SK-N-SH (cell line): ENCODE measurements at regions not wholly inside any gene's neighbourhood (a gene's known extent, or its start where the extent isn't known, plus 50 kb on each side); places are given as distances from the start of the nearest gene placed in this dataset.
A peak's percentile ranks its signal among the peaks of the same experiment; 100 is the strongest.

ENCODE experiments used
- CTCF ChIA-PET: fragments of 300-600, 350-600 bp; formaldehyde crosslinking; extraction: SDS; loops from one replicate; lab custom pipeline; 2021; lab: Yijun Ruan, JAX
- POLR2A ChIA-PET: fragments of 350-600 bp; sonication (Branson Sonifier 250); formaldehyde crosslinking; extraction: SDS; loops from one replicate; lab custom pipeline; 2020; ENCODE audit warnings: antibody characterized with exemption, inconsistent platforms; lab: Yijun Ruan, JAX
- DNase-seq: peaks from one replicate; pipeline ENCODE4 v3.0.0; 2012
- H2AFZ ChIP-seq: fragments of 200-600 bp; sonication (generic); 2 replicates; pipeline ENCODE4 v1.8.1; 2016; ENCODE audit warnings: antibody characterized with exemption, mild to moderate bottlenecking, low read depth
- H3F3A ChIP-seq: fragments of 200-600 bp; sonication (generic); replicated peaks from 2 replicates; pipeline ENCODE3; 2016; ENCODE audit warnings: antibody characterized with exemption, mild to moderate bottlenecking; ENCODE audit not compliant: insufficient read depth
- H3K27ac ChIP-seq, 2 experiments: fragments of 200-500 bp in 1 of 2; fragments of 200-600 bp in 1 of 2; sonication (Bioruptor generic) in 1 of 2; sonication (generic), shearing (Covaris generic) in 1 of 2; 2 replicates each; pipeline versions ENCODE4 v1.5.1 to v1.6.1; 2014 to 2016; ENCODE audit warnings: low read depth in 2 of 2, inconsistent platforms in 1 of 2, low read length in 1 of 2, mild to moderate bottlenecking in 1 of 2, mixed read lengths in 1 of 2
- H3K27me3 ChIP-seq: fragments of 200-600 bp; sonication (generic), shearing (Covaris generic); 2 replicates; pipeline ENCODE4 v1.6.1; 2016; ENCODE audit warnings: mixed run types; ENCODE audit not compliant: insufficient read depth
- H3K36me3 ChIP-seq, 2 experiments: fragments of 200-500 bp in 1 of 2; fragments of 200-600 bp in 1 of 2; sonication (Bioruptor generic) in 1 of 2; sonication (generic) in 1 of 2; replicated peaks in 1 of 2; 2 replicates each; pipeline versions ENCODE3 to v1.5.1; 2014 to 2016; ENCODE audit warnings: low read length in 1 of 2, mild to moderate bottlenecking in 1 of 2; ENCODE audit not compliant: insufficient read depth in 2 of 2, control insufficient read depth in 1 of 2
- H3K4me1 ChIP-seq, 2 experiments: fragments of 200-500 bp in 1 of 2; fragments of 200-600 bp in 1 of 2; sonication (Bioruptor generic) in 1 of 2; sonication (generic), shearing (Covaris generic) in 1 of 2; 2 replicates each; pipeline versions ENCODE4 v1.5.1 to v1.6.1; 2014 to 2016; ENCODE audit warnings: low read depth in 1 of 2, low read length in 1 of 2, mixed run types in 1 of 2; ENCODE audit not compliant: insufficient read depth in 2 of 2, control insufficient read depth in 1 of 2
- H3K4me2 ChIP-seq: fragments of 200-600 bp; sonication (generic), shearing (Covaris generic); 2 replicates; pipeline ENCODE4 v1.6.1; 2017; ENCODE audit warnings: mixed run types
- H3K4me3 ChIP-seq, 2 experiments: fragments of 200-500 bp in 1 of 2; fragments of 200-600 bp in 1 of 2; sonication (Bioruptor generic) in 1 of 2; sonication (generic), shearing (Covaris generic) in 1 of 2; 2 replicates each; pipeline versions ENCODE4 v1.5.1 to v1.8.1; 2014 to 2016; ENCODE audit warnings: low read depth in 2 of 2, inconsistent platforms in 1 of 2, low read length in 1 of 2, mild to moderate bottlenecking in 1 of 2, mixed read lengths in 1 of 2, moderate library complexity in 1 of 2
- H3K79me2 ChIP-seq: fragments of 200-600 bp; sonication (generic); 2 replicates; pipeline ENCODE4 v1.8.1; 2017; ENCODE audit warnings: mild to moderate bottlenecking; ENCODE audit not compliant: insufficient read depth
- H3K9ac ChIP-seq: fragments of 200-600 bp; sonication (generic); 2 replicates; pipeline ENCODE4 v1.6.1; 2017; ENCODE audit warnings: mixed run types
- H3K9me2 ChIP-seq: fragments of 200-600 bp; sonication (generic); 2 replicates; pipeline ENCODE4 v1.6.1; 2017; ENCODE audit warnings: mixed run types
- H3K9me3 ChIP-seq: fragments of 200-600 bp; sonication (generic); 2 replicates; pipeline ENCODE4 v1.6.1; 2017; ENCODE audit warnings: mixed run types, mild to moderate bottlenecking, moderate library complexity
- H4K20me1 ChIP-seq: fragments of 200-600 bp; sonication (generic); 2 replicates; pipeline ENCODE4 v1.6.1; 2017; ENCODE audit warnings: mild to moderate bottlenecking, mixed run types; ENCODE audit not compliant: insufficient read depth
- CHD2 ChIP-seq: fragments of 150-350 bp; IDR thresholded peaks from 2 replicates; pipeline ENCODE4 v1.6.1; 2018; ENCODE audit warnings: low read length; ENCODE audit not compliant: partially characterized antibody
- CTCF ChIP-seq: fragments of 200-600 bp; sonication (generic); IDR thresholded peaks from 2 replicates; pipeline ENCODE4 v1.6.1; 2017; ENCODE audit warnings: antibody characterized with exemption, mild to moderate bottlenecking, moderate library complexity
- EP300 ChIP-seq, 2 experiments: IDR thresholded peaks; 2 replicates each; pipeline versions ENCODE4 v1.4.0 to v1.6.1; 2012; ENCODE audit warnings: borderline replicate concordance in 1 of 2, low read depth in 1 of 2, low read length in 1 of 2
- FOSL2 ChIP-seq: IDR thresholded peaks from 2 replicates; pipeline ENCODE4 v1.4.0; 2012; ENCODE audit warnings: low read depth, mild to moderate bottlenecking, moderate library complexity, borderline replicate concordance
- FOXJ3 ChIP-seq: sonication (generic); formaldehyde crosslinking; IDR thresholded peaks from 2 replicates; pipeline ENCODE4 v1.5.1; 2020; ENCODE audit warnings: mild to moderate bottlenecking, missing genetic modification reagents
- GATA2 ChIP-seq: sonication (generic); formaldehyde crosslinking; IDR thresholded peaks from 2 replicates; pipeline ENCODE4 v1.5.0; 2020; ENCODE audit warnings: mild to moderate bottlenecking, missing genetic modification reagents
- MAX ChIP-seq: IDR thresholded peaks from 2 replicates; pipeline ENCODE4 v1.4.0; 2012; ENCODE audit warnings: low read depth
- MEF2A ChIP-seq: IDR thresholded peaks from 2 replicates; pipeline ENCODE4 v1.4.0; 2012; ENCODE audit warnings: low read depth, borderline replicate concordance
- MXI1 ChIP-seq: IDR thresholded peaks from 2 replicates; pipeline ENCODE4 v1.6.1; 2012; ENCODE audit warnings: mild to moderate bottlenecking, low read depth, low read length, improper control_type of control experiment
- NRF1 ChIP-seq: IDR thresholded peaks from 2 replicates; pipeline ENCODE4 v1.6.1; 2012; ENCODE audit warnings: low read depth, mild to moderate bottlenecking, low read length
- PBX3 ChIP-seq: IDR thresholded peaks from 2 replicates; pipeline ENCODE4; 2012
- RAD21 ChIP-seq: IDR thresholded peaks from 2 replicates; pipeline ENCODE4 v1.6.1; 2012; ENCODE audit warnings: mild to moderate bottlenecking, low read length
- RCOR1 ChIP-seq: fragments of 150-350 bp; IDR thresholded peaks from 2 replicates; pipeline ENCODE4 v1.6.1; 2017; ENCODE audit warnings: antibody characterized with exemption, low read length
- TAF1 ChIP-seq: IDR thresholded peaks from 2 replicates; pipeline ENCODE4 v1.6.1; 2012; ENCODE audit warnings: low read depth, mild to moderate bottlenecking, low read length, moderate library complexity, borderline replicate concordance
- TCF12 ChIP-seq: IDR thresholded peaks from 2 replicates; pipeline ENCODE4 v1.4.0; 2012
- USF2 ChIP-seq: fragments of 150-350 bp; IDR thresholded peaks from 2 replicates; pipeline ENCODE4 v1.6.1; 2017; ENCODE audit warnings: antibody characterized with exemption, low read length, low read depth, borderline replicate concordance
- WGBS: methylation state at CpG from one replicate; pipeline ENCODE4 v1.1.6; 2017; ENCODE audit warnings: low lambda C conversion rate; 5-methylcytosine and 5-hydroxymethylcytosine counted together

GRCh38 chr1:83698644-83699043, 300.3 kb downstream of the TTLL7 start:
- no peak overlapping the region for H3K4me2 ChIP-seq
- no peak overlapping the region for H2AFZ ChIP-seq
- no peaks in the 10 kb centered on the region for H4K20me1 ChIP-seq
- no peak overlapping the region for H3K4me3 ChIP-seq
- H3K27me3 ChIP-seq, result no peaks in the 10 kb centered on the region
- H3K79me2 ChIP-seq, result no peaks in the 10 kb centered on the region
- no peaks in the 10 kb centered on the region for H3K9me2 ChIP-seq
- no peak overlapping the region for H3K9ac ChIP-seq
- ChIA-PET POLR2A (interaction anchor here (2.0 kb wide), 1 partner anchor 65 kb away, joined by 7 read pairs; no protein-coding TSS in a partner anchor), CTCF (interaction anchor here (1.2 to 1.3 kb wide), 2 partner anchors 17 to 64 kb away, joined by 4 to 5 read pairs; no protein-coding TSS in a partner anchor)
- peak; percentile 28 for DNase-seq
- no peaks in the 10 kb centered on the region for H3F3A ChIP-seq
- 10% methylated on average over 2 of the region's 2 CpGs for WGBS
- TF ChIP-seq TCF12 (peak; percentile 22; the same call in 1 of the 2 replicates), RCOR1 (peak; percentile 83), RAD21 (peak; percentile 37), MXI1 (0 out of 2 replicates have a peak, but pooled peaks have one; percentile 17), EP300 (IDR thresholded peaks at IDR 0.05; ENCODE audit: borderline replicate concordance in 1 of 2, low read depth in 1 of 2, low read length in 1 of 2) (peak in 1 of 2 experiments; percentile 96; a peak in 2 of 4 replicates), MAX (no peak), MEF2A (no peak), CHD2 (peak; percentile 52), FOXJ3 (CRISPR knock-in tag) (no peak), GATA2 (CRISPR knock-in tag) (peak; percentile 89)
- H3K36me3 ChIP-seq, result no peaks in the 10 kb centered on the region
- H3K9me3 ChIP-seq, result no peaks in the 10 kb centered on the region
- peak overlapping the region in 1 of 2 experiments; percentile 93; a peak in 2 of 4 replicates for H3K27ac ChIP-seq
- H3K4me1 ChIP-seq, result peaks cover 1 to 47% of the 10 kb centered on the region in 2 experiments; a peak in 2 of 4 replicates

GRCh38 chr1:83697961-83698360, 301.0 kb downstream of the TTLL7 start:
- H3K4me1 ChIP-seq, result peaks cover 6 to 50% of the 10 kb centered on the region in 2 experiments; a peak in 2 of 4 replicates
- H3K27me3 ChIP-seq, result no peaks in the 10 kb centered on the region
- H2AFZ ChIP-seq, result no peak overlapping the region
- H3K36me3 ChIP-seq, result no peaks in the 10 kb centered on the region
- no peak overlapping the region for H3K4me2 ChIP-seq
- no peaks in the 10 kb centered on the region for H3K9me3 ChIP-seq
- TF ChIP-seq TAF1 (no peak), RAD21 (peak; percentile 25; the same call in 1 of the 2 replicates), FOSL2 (no peak), MEF2A (no peak), CTCF (no peak), USF2 (no peak), NRF1 (no peak), EP300 (IDR thresholded peaks at IDR 0.05; ENCODE audit: borderline replicate concordance in 1 of 2, low read depth in 1 of 2, low read length in 1 of 2) (peak in 1 of 2 experiments; percentile 47; a peak in 1 of 4 replicates), TCF12 (no peak), PBX3 (no peak)
- TF ChIP-seq, all 33 proteins: peak for 2
- H3K9ac ChIP-seq, result no peak overlapping the region
- peak overlapping the region in 1 of 2 experiments; percentile 93; a peak in 2 of 4 replicates for H3K27ac ChIP-seq
- no peaks in the 10 kb centered on the region for H3K79me2 ChIP-seq
- no peaks in the 10 kb centered on the region for H4K20me1 ChIP-seq
- H3K9me2 ChIP-seq, result no peaks in the 10 kb centered on the region
- POLR2A ChIA-PET, result interaction anchor here (2.0 kb wide), 1 partner anchor 66 kb away, joined by 7 read pairs; no protein-coding TSS in a partner anchor
- DNase-seq, result no peak
- no peaks in the 10 kb centered on the region for H3F3A ChIP-seq
- H3K4me3 ChIP-seq, result no peak overlapping the region
- CTCF ChIA-PET, result interaction anchor here (0.6 to 1.2 kb wide), 4 partner anchors 12 to 160 kb away, joined by 3 to 7 read pairs (median 4); no protein-coding TSS in a partner anchor
